ENCODE measurements at regions not wholly inside any gene's neighbourhood (a gene's known extent, or its start where the extent isn't known, plus 50 kb on each side); places are given as distances from the start of the nearest gene placed in this dataset.

- Histone ChIP-seq H3K4me1 (ENCODE audit: insufficient read depth, low read length, poor library complexity, severe bottlenecking) (no peaks in the 10 kb centered on the region), H3K9me3 (ENCODE audit: low read depth, low read length, poor library complexity, severe bottlenecking) (no peaks in the 10 kb centered on the region), H3K27me3 (replicated peaks; ENCODE audit: insufficient read depth, low read depth, low read length, poor library complexity) (peaks cover 30% of the 10 kb centered on the region), H3K36me3 (ENCODE audit: insufficient read depth, low read length, poor library complexity, severe bottlenecking) (no peaks in the 10 kb centered on the region), H3K4me3 (ENCODE audit: low read depth, low read length, poor library complexity, severe bottlenecking) (no peak overlapping the region), H3K27ac (ENCODE audit: low read depth, low read length, poor library complexity, severe bottlenecking) (no peak overlapping the region)
- no peak for TF ChIP-seq CTCF (conservative IDR thresholded peaks at IDR 0.05; ENCODE audit: low read depth, low read length)
- no peak for TF ChIP-seq EZH2 (IDR thresholded peaks at IDR 0.05; ENCODE audit: borderline replicate concordance, low read depth, low read length, poor library complexity, severe bottlenecking)
- POLR2A ChIA-PET (ENCODE audit: low non-redundant PET): no interaction called here
- intact Hi-C loops (cut with micrococcal nuclease; ENCODE audit: unreplicated experiment): no loop called here
- CTCF ChIA-PET: no interaction called here
- DNase-seq (ENCODE audit: low spot score): no peak
- BruUV-seq (replicated peaks): no TSS peak
Observed at GRCh38 chr2:136373029-136373428, 255.1 kb upstream of the CXCR4 start.

- ChIA-PET POLR2A (ENCODE audit: low non-redundant PET) (no interaction called here), CTCF (no interaction called here)
- intact Hi-C loops (cut with micrococcal nuclease; ENCODE audit: unreplicated experiment): no loop called here
- no peaks in the 10 kb centered on the region for H3K9me3 ChIP-seq (ENCODE audit: low read depth, low read length, poor library complexity, severe bottlenecking)
- H3K4me3 ChIP-seq (ENCODE audit: low read depth, low read length, poor library complexity, severe bottlenecking): no peak overlapping the region
- H3K4me1 ChIP-seq (ENCODE audit: insufficient read depth, low read length, poor library complexity, severe bottlenecking): no peaks in the 10 kb centered on the region
- H3K36me3 ChIP-seq (ENCODE audit: insufficient read depth, low read length, poor library complexity, severe bottlenecking): no peaks in the 10 kb centered on the region
- TF ChIP-seq CTCF (conservative IDR thresholded peaks at IDR 0.05; ENCODE audit: low read depth, low read length): no peak
- TF ChIP-seq EZH2 (IDR thresholded peaks at IDR 0.05; ENCODE audit: borderline replicate concordance, low read depth, low read length, poor library complexity, severe bottlenecking): no peak
- no peak for DNase-seq (ENCODE audit: low spot score)
- BruUV-seq (replicated peaks): no TSS peak
- no peak overlapping the region for H3K27ac ChIP-seq (ENCODE audit: low read depth, low read length, poor library complexity, severe bottlenecking)
- H3K27me3 ChIP-seq (replicated peaks; ENCODE audit: insufficient read depth, low read depth, low read length, poor library complexity): peaks cover 2% of the 10 kb centered on the region
Observed at GRCh38 chr2:136363900-136364299, 246.0 kb upstream of the CXCR4 start.

GRCh38 chr2:136363470-136363869 lies 245.5 kb upstream of the CXCR4 start:
- peaks cover 2% of the 10 kb centered on the region for H3K27me3 ChIP-seq (replicated peaks; ENCODE audit: insufficient read depth, low read depth, low read length, poor library complexity)
- CTCF ChIA-PET: no interaction called here
- no TSS peak for BruUV-seq (replicated peaks)

More at GRCh38 chr2:136363470-136363869, 245.5 kb upstream of the CXCR4 start:
- Histone ChIP-seq H3K36me3 (ENCODE audit: insufficient read depth, low read length, poor library complexity, severe bottlenecking) (no peaks in the 10 kb centered on the region), H3K9me3 (ENCODE audit: low read depth, low read length, poor library complexity, severe bottlenecking) (no peaks in the 10 kb centered on the region), H3K4me1 (ENCODE audit: insufficient read depth, low read length, poor library complexity, severe bottlenecking) (no peaks in the 10 kb centered on the region), H3K27ac (ENCODE audit: low read depth, low read length, poor library complexity, severe bottlenecking) (no peak overlapping the region), H3K4me3 (ENCODE audit: low read depth, low read length, poor library complexity, severe bottlenecking) (no peak overlapping the region)
- no peak for DNase-seq (ENCODE audit: low spot score)
- no peak for TF ChIP-seq EZH2 (IDR thresholded peaks at IDR 0.05; ENCODE audit: borderline replicate concordance, low read depth, low read length, poor library complexity, severe bottlenecking)
- no peak for TF ChIP-seq CTCF (conservative IDR thresholded peaks at IDR 0.05; ENCODE audit: low read depth, low read length)
- intact Hi-C loops (cut with micrococcal nuclease; ENCODE audit: unreplicated experiment): no loop called here
- POLR2A ChIA-PET (ENCODE audit: low non-redundant PET): no interaction called here
